ENCODE measurements at regions not wholly inside any gene's neighbourhood (a gene's known extent, or its start where the extent isn't known, plus 50 kb on each side); places are given as distances from the start of the nearest gene placed in this dataset.

- intact Hi-C loops (cut with micrococcal nuclease; ENCODE audit: unreplicated experiment), result no loop called here
These were observed 181.4 kb downstream of the KLF5 start for GRCh38 chr13:73240193-73240592.

GRCh38 chr13:73235385-73235784, 176.6 kb downstream of the KLF5 start:
- DNase-seq (ENCODE audit: low read depth, low spot score), result no peak
- Histone ChIP-seq H3K9me3 (ENCODE audit: control insufficient read depth, insufficient read depth, low read depth, low read length) (no peaks in the 10 kb centered on the region), H3K36me3 (ENCODE audit: control insufficient read depth, insufficient read depth, low read length) (no peaks in the 10 kb centered on the region), H3K27ac (ENCODE audit: low read length) (no peak overlapping the region), H3K4me1 (ENCODE audit: control insufficient read depth, insufficient read depth, low read length) (no peaks in the 10 kb centered on the region), H3K4me3 (ENCODE audit: low read depth in 2 of 2, low read length in 2 of 2) (no peak overlapping the region), H3K27me3 (ENCODE audit: control insufficient read depth, insufficient read depth, low read length) (no peaks in the 10 kb centered on the region)
- BruUV-seq (replicated peaks), result no TSS peak
- in situ Hi-C loops (cut with HindIII; ENCODE audit: low pct_unique_long_range_greater_than_20kb, low sequenced_read_pairs), result no loop called here
- TF ChIP-seq SIN3A (IDR thresholded peaks at IDR 0.05; ENCODE audit: borderline replicate concordance, insufficient read depth, low read depth, low read length), result no peak
- TF ChIP-seq REST (IDR thresholded peaks at IDR 0.05; ENCODE audit: insufficient read depth in 1 of 2, low read depth in 2 of 2, low read length in 1 of 2), result no peak
- TF ChIP-seq TCF7L2 (IDR thresholded peaks at IDR 0.05; ENCODE audit: low read depth, low read length), result no peak
- TF ChIP-seq CTCF (IDR thresholded peaks at IDR 0.05), result no peak
- TF ChIP-seq POLR2AphosphoS5 (IDR thresholded peaks at IDR 0.05; ENCODE audit: low read depth, low read length), result no peak
- ChIA-PET POLR2A (no interaction called here), CTCF (no interaction called here)
- intact Hi-C loops (cut with micrococcal nuclease; ENCODE audit: unreplicated experiment), result no loop called here
- ATAC-seq, result no peak

More at GRCh38 chr13:73240193-73240592, 181.4 kb downstream of the KLF5 start:
- in situ Hi-C loops (cut with HindIII; ENCODE audit: low pct_unique_long_range_greater_than_20kb, low sequenced_read_pairs), result no loop called here
- H3K27me3 ChIP-seq (ENCODE audit: control insufficient read depth, insufficient read depth, low read length), result no peaks in the 10 kb centered on the region
- ATAC-seq, result no peak
- H3K4me3 ChIP-seq (ENCODE audit: low read depth in 2 of 2, low read length in 2 of 2), result no peak overlapping the region
- ChIA-PET CTCF (no interaction called here), POLR2A (no interaction called here)
- TF ChIP-seq CTCF (IDR thresholded peaks at IDR 0.05) (no peak), SIN3A (IDR thresholded peaks at IDR 0.05; ENCODE audit: borderline replicate concordance, insufficient read depth, low read depth, low read length) (no peak), TCF7L2 (IDR thresholded peaks at IDR 0.05; ENCODE audit: low read depth, low read length) (no peak), REST (IDR thresholded peaks at IDR 0.05; ENCODE audit: insufficient read depth in 1 of 2, low read depth in 2 of 2, low read length in 1 of 2) (no peak), POLR2AphosphoS5 (IDR thresholded peaks at IDR 0.05; ENCODE audit: low read depth, low read length) (no peak)
- BruUV-seq (replicated peaks), result no TSS peak
- DNase-seq (ENCODE audit: low read depth, low spot score), result no peak
- H3K9me3 ChIP-seq (ENCODE audit: control insufficient read depth, insufficient read depth, low read depth, low read length), result no peaks in the 10 kb centered on the region
- no peaks in the 10 kb centered on the region for H3K4me1 ChIP-seq (ENCODE audit: control insufficient read depth, insufficient read depth, low read length)
- no peak overlapping the region for H3K27ac ChIP-seq (ENCODE audit: low read length)
- H3K36me3 ChIP-seq (ENCODE audit: control insufficient read depth, insufficient read depth, low read length), result no peaks in the 10 kb centered on the region
